NCI-H82 treated with DMSO at 0.1 percent for 48 hours (cell line): ENCODE measurements at regions not wholly inside any gene's neighbourhood (a gene's known extent, or its start where the extent isn't known, plus 50 kb on each side); places are given as distances from the start of the nearest gene placed in this dataset.
"Not testable (repeated sequence)": the region's sequence is repeated elsewhere in the genome, so short reads cannot be mapped to it uniquely, and the experiment has no call there.

Experiments
- DNase-seq: peaks from one replicate; lab custom pipeline; 2025; ENCODE audit not compliant: unreplicated experiment; lab: John Stamatoyannopoulos, UW

GRCh38 chr18:43341014-43341413 is 63.7 kb upstream of the SYT4 start:
- DNase-seq: no peak

- DNase-seq: no peak
These were observed 72.9 kb upstream of the SYT4 start for GRCh38 chr18:43350176-43350575.

DNA sequence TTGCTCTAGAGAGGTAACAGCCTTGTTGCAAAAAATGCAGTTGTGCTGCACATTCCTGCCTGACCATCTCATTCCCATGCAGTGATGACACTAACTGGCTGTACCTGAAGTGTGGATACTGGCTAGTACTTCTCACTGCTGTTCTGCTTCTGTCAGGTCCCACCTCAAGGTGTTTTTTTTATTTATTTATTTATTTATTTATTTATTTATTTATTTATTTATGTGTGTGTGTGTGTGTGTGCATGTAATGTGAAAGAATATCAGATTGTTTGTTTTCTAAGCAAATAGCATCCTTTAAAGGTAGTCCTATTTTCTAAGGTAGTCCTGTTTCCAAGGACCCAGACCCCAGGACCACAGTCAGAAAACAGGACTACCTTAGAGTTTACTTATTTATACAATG is 87.2 kb upstream of the SYT4 start:
- no peak for DNase-seq

DNA sequence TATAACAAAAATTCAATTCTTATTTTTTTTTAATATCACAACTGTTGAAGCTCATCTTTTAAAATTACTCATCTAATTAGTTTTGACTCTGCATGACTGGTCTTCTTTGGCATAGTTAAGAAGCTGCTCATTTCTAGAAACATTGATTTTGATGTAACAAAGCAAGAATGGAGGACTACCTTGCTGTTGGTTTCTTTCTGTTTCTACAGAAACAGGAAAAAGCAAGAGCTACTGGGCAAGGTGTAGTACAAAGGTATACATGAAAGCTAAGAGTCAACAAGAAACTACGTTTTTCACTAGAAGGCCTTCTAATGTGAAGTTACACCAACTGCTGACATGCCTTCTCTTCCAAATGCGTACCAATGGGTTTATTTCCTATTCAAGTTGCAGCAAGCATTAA is 90.6 kb upstream of the SYT4 start:
- no peak for DNase-seq

GRCh38 chr18:43369311-43369710 is 92.0 kb upstream of the SYT4 start:
- DNase-seq: not testable (repeated sequence)

GRCh38 chr18:43372773-43373172 is 95.5 kb upstream of the SYT4 start:
- DNase-seq: no peak

DNA sequence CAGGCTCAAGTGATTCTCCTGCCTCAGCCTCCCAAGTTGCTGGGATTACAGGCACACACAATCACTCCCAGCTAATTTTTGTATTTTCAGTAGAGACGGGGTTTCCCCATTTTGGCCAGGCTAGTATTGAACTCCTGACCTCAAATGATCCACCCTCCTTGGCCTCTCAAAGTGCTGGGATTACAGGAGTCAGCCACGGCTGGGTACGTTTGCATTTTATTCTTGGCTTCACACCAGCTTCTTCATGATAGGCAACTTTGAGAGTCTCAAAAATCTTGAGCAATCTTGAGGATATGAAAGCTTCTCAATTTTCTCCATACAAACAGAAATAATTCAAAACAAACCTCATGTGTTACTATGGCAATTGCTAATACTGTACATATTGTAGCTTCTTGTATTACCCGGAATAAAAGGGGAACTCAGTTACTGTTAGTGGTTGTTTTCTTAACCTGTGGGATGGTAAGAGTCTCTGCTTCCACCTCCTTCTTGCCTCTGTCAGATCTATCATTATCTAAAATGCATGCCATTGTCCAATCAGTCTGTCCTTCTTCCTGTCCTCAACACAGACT is 102.9 kb upstream of the SYT4 start:
- DNase-seq: no peak

DNA sequence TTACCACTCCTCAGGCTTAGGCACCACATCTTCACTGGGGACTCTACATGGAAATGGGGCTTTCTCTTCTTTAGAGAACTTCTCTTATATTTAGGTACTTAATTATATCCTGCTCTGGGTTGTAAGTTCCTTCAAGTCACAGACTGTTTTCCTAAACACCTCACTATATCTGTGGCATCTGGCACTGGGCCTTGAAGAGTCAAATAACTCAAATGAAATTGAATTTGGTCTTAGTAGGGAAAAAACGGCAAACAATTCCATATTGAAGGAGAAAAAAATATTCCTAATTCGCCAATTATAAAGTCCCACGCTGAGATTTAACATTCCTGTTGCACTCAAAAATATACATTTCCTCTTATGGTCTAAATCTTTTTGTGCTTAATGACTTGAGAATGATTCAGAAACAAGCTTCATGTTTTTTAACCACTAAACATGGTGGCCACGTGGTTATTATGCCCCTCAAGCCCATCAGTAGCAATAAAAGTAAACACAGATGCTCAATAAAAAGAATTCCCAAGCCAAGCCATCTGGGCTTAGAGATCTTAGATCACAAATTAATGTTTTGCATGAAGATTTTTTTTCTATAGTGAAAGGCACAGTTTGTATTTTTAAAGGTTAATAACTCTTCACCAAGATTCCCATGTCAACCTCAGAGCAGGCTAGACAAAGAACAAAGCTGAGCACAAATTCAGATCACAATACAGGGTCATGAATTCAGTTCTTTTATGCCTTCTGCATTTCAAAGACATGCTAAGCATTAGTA is 105.5 kb upstream of the SYT4 start:
- DNase-seq: no peak

DNA sequence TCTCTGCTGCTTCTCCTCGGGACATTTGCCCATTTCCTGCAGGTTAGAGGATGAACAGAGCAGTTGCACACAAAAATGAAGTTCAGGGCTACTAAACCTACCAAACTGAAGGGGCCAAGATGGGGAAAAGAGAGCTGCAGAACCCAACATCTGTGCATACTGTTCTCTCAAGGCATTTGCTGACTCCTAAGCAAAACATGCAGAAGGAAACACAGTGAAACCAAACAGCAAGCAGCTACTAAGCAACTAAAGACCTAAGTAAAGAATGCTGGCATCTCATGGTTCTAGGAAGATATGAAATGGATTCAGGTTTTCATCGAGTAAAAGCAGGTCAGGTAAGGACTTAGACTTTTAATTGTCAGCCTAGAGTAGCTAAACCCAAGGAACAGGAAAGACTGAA is 111.9 kb upstream of the SYT4 start:
- DNase-seq: no peak

- DNase-seq: no peak
These were observed 114.9 kb upstream of the SYT4 start for GRCh38 chr18:43392168-43392567.

GRCh38 chr18:43393174-43393573 is 115.9 kb upstream of the SYT4 start:
- no peak for DNase-seq

GRCh38 chr18:43396266-43396665 is 119.0 kb upstream of the SYT4 start:
- DNase-seq: peak; percentile 1

- DNase-seq: no peak
These were observed 121.3 kb upstream of the SYT4 start for GRCh38 chr18:43398601-43399000.

DNA sequence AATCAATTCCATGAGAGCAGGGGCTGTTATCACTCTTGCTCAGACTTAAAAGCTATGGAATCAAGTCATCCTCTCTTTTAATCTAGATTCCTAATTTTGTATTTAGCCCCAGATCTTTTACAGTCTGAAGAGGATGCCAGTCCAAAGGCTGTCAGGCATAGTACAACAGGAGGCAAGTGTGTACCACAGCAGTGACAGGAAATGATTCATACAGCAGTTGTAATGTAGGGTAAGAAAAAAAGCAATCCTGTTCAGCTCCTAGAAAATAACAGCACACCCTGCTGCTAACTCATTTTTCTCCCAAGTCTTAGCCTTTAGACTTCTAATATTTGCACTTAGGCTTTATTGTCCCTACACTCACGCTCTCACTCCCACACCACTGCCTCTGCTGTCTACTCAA is 127.8 kb upstream of the SYT4 start:
- DNase-seq: no peak

- no peak for DNase-seq
These were observed 136.7 kb upstream of the SYT4 start for GRCh38 chr18:43414006-43414405.

DNA sequence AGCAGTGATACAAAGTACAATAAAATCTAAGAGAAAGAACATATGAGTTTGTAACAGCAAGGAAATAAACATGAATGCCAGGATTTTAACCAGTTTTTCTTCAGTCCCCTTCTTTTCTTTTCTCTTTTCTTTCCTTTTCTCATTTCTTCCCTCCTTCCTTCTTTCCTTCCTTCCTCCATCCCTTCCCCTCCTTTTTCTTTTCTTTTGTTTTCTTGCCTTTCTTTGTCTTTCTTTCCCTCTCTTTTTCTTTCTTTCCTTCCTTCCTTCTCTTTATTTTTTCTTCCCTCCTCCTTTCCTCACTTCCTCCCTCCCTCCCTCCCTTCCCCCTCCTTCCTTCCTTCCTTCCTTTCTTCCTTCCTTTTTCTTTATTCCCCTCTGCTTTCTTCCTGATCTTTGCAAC is 142.8 kb upstream of the SYT4 start:
- no peak for DNase-seq

GRCh38 chr18:43420950-43421349 is 143.7 kb upstream of the SYT4 start:
- no peak for DNase-seq

- DNase-seq: no peak
These were observed 145.2 kb upstream of the SYT4 start for GRCh38 chr18:43422518-43422917.

DNA sequence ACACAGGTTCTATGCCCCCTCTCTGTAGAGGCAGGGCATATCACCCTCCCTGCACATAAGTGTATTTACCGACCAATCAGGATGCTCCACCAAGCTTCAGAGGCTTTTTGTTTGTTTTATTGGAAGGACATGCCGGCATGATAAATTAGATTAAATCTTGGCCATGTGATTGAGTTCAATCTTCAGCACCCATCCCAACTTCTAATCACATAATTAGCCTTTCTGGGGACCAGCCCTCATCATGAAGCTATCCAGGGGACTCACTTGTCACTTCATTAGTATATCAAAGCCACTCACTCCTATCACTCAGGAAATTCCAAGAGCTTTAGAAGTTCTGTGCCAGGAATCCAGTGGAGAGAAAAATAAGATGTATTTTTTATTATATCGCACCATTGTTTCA is 158.6 kb upstream of the SYT4 start:
- no peak for DNase-seq

- DNase-seq: no peak
These were observed 164.8 kb upstream of the SYT4 start for GRCh38 chr18:43442131-43442530.

GRCh38 chr18:43442571-43442970 is 165.3 kb upstream of the SYT4 start:
- DNase-seq: no peak

DNA sequence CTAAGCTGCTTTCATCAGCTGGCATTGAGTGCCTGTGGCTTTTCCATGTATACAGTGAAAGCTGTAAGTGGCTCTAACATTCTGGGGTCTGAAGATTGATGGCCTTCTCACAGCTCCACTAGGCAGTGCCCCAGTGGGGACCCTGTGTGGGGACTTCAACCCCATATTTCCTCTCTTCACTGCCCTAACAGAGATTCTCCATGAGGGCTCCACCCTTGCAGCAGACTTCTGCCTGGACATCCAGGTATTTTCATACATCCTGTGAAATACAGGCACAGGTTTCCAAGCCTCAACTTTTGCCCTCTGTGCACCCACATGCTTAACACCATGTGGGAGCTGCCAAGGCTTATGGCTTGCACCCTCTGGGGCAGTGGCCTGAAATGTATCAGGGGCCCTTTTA is 188.2 kb upstream of the SYT4 start:
- no peak for DNase-seq

DNA sequence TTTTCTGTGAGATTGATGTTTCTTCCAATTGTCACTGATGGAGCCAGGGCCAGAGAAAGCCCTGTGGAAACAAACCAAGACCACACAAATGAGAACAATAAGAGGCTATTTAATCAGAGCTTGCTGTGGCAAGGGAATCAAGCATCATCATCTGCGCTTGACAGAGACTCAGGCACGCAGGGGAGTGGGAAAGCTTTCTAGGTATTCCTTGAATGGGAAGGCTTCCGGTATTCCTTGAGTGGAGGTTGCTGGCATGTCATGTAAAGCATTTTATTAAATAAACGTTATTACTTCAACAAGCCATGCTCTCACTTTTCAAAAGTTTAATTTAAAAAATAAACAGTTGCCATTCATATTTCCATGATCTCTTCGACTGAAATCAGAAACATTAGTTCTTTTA is 194.6 kb upstream of the SYT4 start:
- DNase-seq: no peak
